OCI-LY1 (cell line): ENCODE measurements at regions not wholly inside any gene's neighbourhood (a gene's known extent, or its start where the extent isn't known, plus 50 kb on each side); places are given as distances from the start of the nearest gene placed in this dataset.
A peak's percentile ranks its signal among the peaks of the same experiment; 100 is the strongest.

Experiments used
- H2AFZ ChIP-seq: fragments of 200-600 bp; sonication (generic), shearing (Covaris generic); 2 replicates; pipeline ENCODE4 v1.6.0; 2014; ENCODE audit warnings: antibody characterized with exemption, mild to moderate bottlenecking, low read length
- H3F3A ChIP-seq: fragments of 200-600 bp; sonication (generic), shearing (Covaris generic); 2 replicates; pipeline ENCODE4 v1.6.0; 2014; ENCODE audit warnings: mild to moderate bottlenecking, antibody characterized with exemption, low read length, moderate library complexity; ENCODE audit not compliant: insufficient read depth
- H3K27ac ChIP-seq: fragments of 200-600 bp; sonication (generic); 2 replicates; pipeline ENCODE4 v1.5.1; 2014; ENCODE audit warnings: low read length, mixed run types, mild to moderate bottlenecking, low read depth; ENCODE audit not compliant: poor library complexity, severe bottlenecking
- H3K27me3 ChIP-seq: fragments of 200-600 bp; sonication (generic); 2 replicates; pipeline ENCODE4 v1.6.0; 2014; ENCODE audit warnings: antibody characterized with exemption, mild to moderate bottlenecking, low read length, moderate library complexity; ENCODE audit not compliant: insufficient read depth
- H3K36me3 ChIP-seq: fragments of 200-600 bp; sonication (generic); 2 replicates; pipeline ENCODE4 v1.6.1; 2014; ENCODE audit warnings: mild to moderate bottlenecking, antibody characterized with exemption, low read length, moderate library complexity, mixed read lengths; ENCODE audit not compliant: insufficient read depth
- H3K4me1 ChIP-seq: fragments of 200-600 bp; sonication (generic); 2 replicates; pipeline ENCODE4 v1.5.1; 2014; ENCODE audit warnings: mild to moderate bottlenecking, low read length, moderate library complexity; ENCODE audit not compliant: insufficient read depth, severe bottlenecking
- H3K4me2 ChIP-seq: fragments of 200-600 bp; sonication (generic), shearing (Covaris generic); 2 replicates; pipeline ENCODE4 v1.6.1; 2014; ENCODE audit warnings: low read length
- H3K4me3 ChIP-seq: fragments of 200-600 bp; sonication (generic); 2 replicates; pipeline ENCODE4 v1.5.1; 2014; ENCODE audit warnings: low read length, low read depth, mild to moderate bottlenecking, mixed read lengths; ENCODE audit not compliant: poor library complexity, severe bottlenecking
- H3K79me2 ChIP-seq: fragments of 200-600 bp; shearing (Covaris generic); 2 replicates; pipeline ENCODE4 v1.6.1; 2016; ENCODE audit warnings: mixed run types, low read length, mixed read lengths; ENCODE audit not compliant: insufficient read depth
- H3K9ac ChIP-seq: fragments of 200-600 bp; sonication (generic), shearing (Covaris generic); 2 replicates; pipeline ENCODE4 v1.6.1; 2014; ENCODE audit warnings: mild to moderate bottlenecking, low read length, mixed read lengths
- H3K9me2 ChIP-seq: fragments of 200-600 bp; sonication (generic), shearing (Covaris generic); 2 replicates; pipeline ENCODE4 v1.6.1; 2014; ENCODE audit warnings: low read depth, mild to moderate bottlenecking, low read length, mixed read lengths
- H3K9me3 ChIP-seq: fragments of 200-600 bp; shearing (Covaris generic); 2 replicates; pipeline ENCODE4 v1.6.1; 2014; ENCODE audit warnings: low read length, mixed read lengths
- H4K20me1 ChIP-seq: fragments of 200-600 bp; sonication (generic), shearing (Covaris generic); 2 replicates; pipeline ENCODE4 v1.6.0; 2016; ENCODE audit warnings: mild to moderate bottlenecking, low read length; ENCODE audit not compliant: insufficient read depth
- EZH2 ChIP-seq: fragments of 200-600 bp; sonication (generic), shearing (Covaris generic); IDR thresholded peaks from 2 replicates; pipeline ENCODE4 v1.8.0; 2017; ENCODE audit warnings: borderline replicate concordance, mixed run types, mild to moderate bottlenecking, antibody characterized with exemption, low read length, moderate library complexity, mixed read lengths
- TF ChIP-seq, protein P1 (sequence below): fragments of 200-600 bp; sonication (generic), shearing (Covaris generic); IDR thresholded peaks from 2 replicates; pipeline ENCODE4 v1.5.1; 2017; ENCODE audit warnings: mild to moderate bottlenecking, antibody characterized with exemption, low read length, moderate library complexity, mixed read lengths

DNA sequence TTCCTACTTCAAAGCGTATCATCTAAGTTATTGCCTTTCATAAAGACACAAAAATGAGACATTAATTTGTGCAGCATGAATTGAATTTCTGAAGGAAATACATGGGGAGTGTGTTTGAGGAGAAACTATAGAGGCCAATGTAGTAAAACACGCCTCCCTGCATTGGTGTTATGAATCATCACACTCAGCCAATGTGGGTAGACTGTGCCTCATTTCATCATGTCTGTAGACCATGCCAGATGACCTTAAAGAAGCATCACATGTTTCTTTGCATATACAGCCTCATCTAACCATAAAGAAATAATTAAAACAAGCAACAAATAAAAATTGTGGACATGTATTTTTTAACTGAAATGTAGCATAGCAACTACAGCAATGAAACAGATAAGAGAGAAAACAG, 486.0 kb upstream of the ADAMTS9 start:
- H3K9me2 ChIP-seq, result no peaks in the 10 kb centered on the region
- H4K20me1 ChIP-seq, result no peaks in the 10 kb centered on the region
- H3K27me3 ChIP-seq, result no peaks in the 10 kb centered on the region
- no peaks in the 10 kb centered on the region for H3F3A ChIP-seq
- no peaks in the 10 kb centered on the region for H3K4me1 ChIP-seq
- TF ChIP-seq, protein P1, sequence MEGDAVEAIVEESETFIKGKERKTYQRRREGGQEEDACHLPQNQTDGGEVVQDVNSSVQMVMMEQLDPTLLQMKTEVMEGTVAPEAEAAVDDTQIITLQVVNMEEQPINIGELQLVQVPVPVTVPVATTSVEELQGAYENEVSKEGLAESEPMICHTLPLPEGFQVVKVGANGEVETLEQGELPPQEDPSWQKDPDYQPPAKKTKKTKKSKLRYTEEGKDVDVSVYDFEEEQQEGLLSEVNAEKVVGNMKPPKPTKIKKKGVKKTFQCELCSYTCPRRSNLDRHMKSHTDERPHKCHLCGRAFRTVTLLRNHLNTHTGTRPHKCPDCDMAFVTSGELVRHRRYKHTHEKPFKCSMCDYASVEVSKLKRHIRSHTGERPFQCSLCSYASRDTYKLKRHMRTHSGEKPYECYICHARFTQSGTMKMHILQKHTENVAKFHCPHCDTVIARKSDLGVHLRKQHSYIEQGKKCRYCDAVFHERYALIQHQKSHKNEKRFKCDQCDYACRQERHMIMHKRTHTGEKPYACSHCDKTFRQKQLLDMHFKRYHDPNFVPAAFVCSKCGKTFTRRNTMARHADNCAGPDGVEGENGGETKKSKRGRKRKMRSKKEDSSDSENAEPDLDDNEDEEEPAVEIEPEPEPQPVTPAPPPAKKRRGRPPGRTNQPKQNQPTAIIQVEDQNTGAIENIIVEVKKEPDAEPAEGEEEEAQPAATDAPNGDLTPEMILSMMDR, result no peak
- TF ChIP-seq EZH2, result no peak
- H3K4me2 ChIP-seq, result no peak overlapping the region
- no peak overlapping the region for H2AFZ ChIP-seq
- H3K79me2 ChIP-seq, result no peaks in the 10 kb centered on the region
- H3K36me3 ChIP-seq, result no peaks in the 10 kb centered on the region
- H3K9ac ChIP-seq, result no peak overlapping the region
- H3K9me3 ChIP-seq, result no peaks in the 10 kb centered on the region
- no peak overlapping the region for H3K27ac ChIP-seq
- no peak overlapping the region for H3K4me3 ChIP-seq

DNA sequence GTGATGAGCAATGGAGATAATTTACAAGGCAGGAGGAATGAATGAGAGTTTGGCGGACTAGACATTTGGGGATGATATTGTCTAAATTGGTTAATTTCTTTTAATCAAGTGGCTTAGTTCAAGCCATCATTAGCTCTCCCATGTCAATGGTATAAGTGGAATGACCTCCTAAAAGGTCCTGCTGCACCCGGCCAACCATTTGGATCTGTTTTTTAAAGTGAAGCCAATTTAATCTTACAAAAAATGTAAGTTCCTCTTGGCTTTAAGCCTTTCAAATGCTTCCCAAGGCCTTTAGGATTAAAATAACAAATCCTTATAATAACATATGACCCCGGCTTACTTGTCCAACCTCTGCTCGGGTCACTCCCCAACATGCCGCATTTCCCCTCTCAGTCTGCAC, 484.4 kb upstream of the ADAMTS9 start:
- Histone ChIP-seq H3K79me2 (no peaks in the 10 kb centered on the region), H2AFZ (no peak overlapping the region), H3K27me3 (no peaks in the 10 kb centered on the region), H4K20me1 (no peaks in the 10 kb centered on the region), H3F3A (no peaks in the 10 kb centered on the region), H3K4me1 (no peaks in the 10 kb centered on the region), H3K9ac (no peak overlapping the region), H3K27ac (no peak overlapping the region), H3K9me3 (no peaks in the 10 kb centered on the region), H3K4me3 (no peak overlapping the region), H3K4me2 (no peak overlapping the region), H3K9me2 (no peaks in the 10 kb centered on the region), H3K36me3 (no peaks in the 10 kb centered on the region)
- TF ChIP-seq, protein P1, result no peak
- no peak for TF ChIP-seq EZH2

GRCh38 chr3:65170390-65171042, 482.7 kb upstream of the ADAMTS9 start:
- H3F3A ChIP-seq, result no peaks in the 10 kb centered on the region
- no peak overlapping the region for H3K4me2 ChIP-seq
- no peaks in the 10 kb centered on the region for H3K4me1 ChIP-seq
- no peak overlapping the region for H3K27ac ChIP-seq
- no peak overlapping the region for H2AFZ ChIP-seq
- H4K20me1 ChIP-seq, result no peaks in the 10 kb centered on the region
- TF ChIP-seq, protein P1, result peak; percentile 35; the same call in 1 of the 2 replicates
- TF ChIP-seq EZH2, result no peak
- no peaks in the 10 kb centered on the region for H3K9me2 ChIP-seq
- H3K36me3 ChIP-seq, result no peaks in the 10 kb centered on the region
- H3K9me3 ChIP-seq, result no peaks in the 10 kb centered on the region
- no peak overlapping the region for H3K4me3 ChIP-seq
- no peak overlapping the region for H3K9ac ChIP-seq
- no peaks in the 10 kb centered on the region for H3K79me2 ChIP-seq
- no peaks in the 10 kb centered on the region for H3K27me3 ChIP-seq
